ENCODE measurements at regions not wholly inside any gene's neighbourhood (a gene's known extent, or its start where the extent isn't known, plus 50 kb on each side); places are given as distances from the start of the nearest gene placed in this dataset.

DNA sequence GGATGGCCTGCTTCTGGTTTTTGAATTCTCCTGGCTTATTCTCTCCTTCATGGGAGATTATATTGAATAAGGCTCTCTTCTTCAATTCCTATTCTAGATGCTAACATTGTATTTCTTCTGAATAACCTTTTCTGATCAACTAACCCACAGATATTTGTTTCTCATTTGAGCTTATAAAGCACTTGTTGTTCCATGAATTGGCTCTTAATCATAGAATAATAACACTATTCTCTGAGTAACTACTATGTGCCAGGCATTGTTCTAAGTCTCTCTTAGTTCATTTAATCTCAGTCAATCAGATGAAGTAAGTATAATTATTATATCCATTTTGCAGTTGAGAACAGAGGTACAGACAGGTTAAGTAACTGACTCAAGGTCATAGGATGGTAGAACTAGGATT is 136.3 kb upstream of the MLIP start:
- intact Hi-C loops (cut with micrococcal nuclease): no loop called here

DNA sequence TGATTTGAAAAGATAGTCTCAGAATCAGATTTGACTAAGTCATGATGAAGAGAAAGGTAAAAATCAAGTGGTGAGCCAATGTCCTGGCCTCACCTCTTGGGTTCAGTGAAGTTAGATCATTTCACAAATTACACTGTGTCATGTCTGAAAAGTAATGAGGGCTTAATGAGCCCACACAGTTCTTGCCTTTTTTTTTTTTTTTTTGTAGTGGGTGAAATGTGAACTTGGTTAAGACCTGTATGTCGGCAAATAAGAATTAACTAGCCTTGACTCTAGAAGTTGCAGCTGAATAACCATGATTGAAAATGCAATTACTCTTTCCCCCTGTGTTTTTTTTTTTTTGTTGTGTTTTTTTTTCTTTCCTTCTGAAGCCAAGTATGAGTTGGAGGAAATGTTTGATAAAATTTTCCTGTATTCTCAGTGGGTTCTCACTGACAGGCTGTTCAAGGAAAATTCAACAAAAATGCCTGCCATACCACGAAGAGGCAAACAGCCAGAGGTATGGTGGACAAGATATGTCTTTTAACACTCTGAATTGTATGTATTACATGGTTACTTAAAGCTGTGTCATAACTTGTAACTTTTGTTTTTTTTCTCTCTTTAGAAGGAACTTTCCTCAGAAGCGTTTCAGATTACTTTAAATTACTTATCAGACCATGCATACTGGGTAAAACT is 135.2 kb upstream of the MLIP start:
- intact Hi-C loops (cut with micrococcal nuclease): no loop called here

DNA sequence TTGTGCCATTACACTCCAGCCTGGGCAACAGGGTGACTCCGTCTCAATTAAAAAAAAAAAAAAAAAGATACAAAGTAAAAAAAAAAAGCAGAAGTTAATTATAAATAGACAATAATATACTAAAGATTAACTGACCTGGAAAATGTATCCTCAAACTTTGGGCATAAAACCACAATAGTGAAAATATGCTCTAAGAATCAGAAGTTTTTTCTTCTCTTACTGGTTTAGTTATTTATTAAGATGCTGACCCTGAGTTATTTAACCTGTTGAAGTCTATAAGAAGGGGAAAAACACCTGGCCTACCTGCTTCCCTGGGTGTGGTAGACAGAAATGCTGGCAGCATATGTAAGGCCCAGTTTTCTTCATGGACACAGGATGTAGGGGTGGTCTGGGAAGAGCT is 133.7 kb upstream of the MLIP start:
- intact Hi-C loops (cut with micrococcal nuclease): no loop called here

DNA sequence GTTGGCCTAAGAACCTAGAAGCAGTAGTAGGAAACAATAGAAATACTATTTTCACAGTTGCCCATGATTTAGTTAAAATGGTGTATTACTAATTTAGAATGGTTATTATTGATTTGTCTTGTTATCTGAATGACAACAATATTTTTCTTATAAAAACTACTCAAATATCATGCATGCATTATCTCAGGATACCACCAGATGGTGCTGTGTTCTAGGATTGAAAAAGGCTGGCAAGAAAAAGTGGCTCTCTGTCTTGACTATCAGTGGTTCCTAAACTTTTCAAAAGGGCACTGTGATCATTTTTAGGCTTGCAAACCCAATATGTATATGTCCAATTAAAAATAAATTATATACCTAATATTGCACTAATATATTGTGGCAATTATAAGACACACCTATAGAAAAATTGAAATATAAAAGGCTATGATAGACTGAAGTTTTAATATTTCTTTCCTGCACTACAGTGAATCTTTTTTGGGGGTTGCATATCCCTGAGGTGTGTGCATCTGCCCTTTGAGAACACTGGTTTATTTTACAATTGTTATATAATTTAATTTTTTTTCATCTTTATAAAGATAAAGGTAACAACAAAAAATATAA is 131.7 kb upstream of the MLIP start:
- intact Hi-C loops (cut with micrococcal nuclease): loop anchor here (10.0 kb wide), 1 partner anchor 1265 kb away; no protein-coding TSS in a partner anchor

DNA sequence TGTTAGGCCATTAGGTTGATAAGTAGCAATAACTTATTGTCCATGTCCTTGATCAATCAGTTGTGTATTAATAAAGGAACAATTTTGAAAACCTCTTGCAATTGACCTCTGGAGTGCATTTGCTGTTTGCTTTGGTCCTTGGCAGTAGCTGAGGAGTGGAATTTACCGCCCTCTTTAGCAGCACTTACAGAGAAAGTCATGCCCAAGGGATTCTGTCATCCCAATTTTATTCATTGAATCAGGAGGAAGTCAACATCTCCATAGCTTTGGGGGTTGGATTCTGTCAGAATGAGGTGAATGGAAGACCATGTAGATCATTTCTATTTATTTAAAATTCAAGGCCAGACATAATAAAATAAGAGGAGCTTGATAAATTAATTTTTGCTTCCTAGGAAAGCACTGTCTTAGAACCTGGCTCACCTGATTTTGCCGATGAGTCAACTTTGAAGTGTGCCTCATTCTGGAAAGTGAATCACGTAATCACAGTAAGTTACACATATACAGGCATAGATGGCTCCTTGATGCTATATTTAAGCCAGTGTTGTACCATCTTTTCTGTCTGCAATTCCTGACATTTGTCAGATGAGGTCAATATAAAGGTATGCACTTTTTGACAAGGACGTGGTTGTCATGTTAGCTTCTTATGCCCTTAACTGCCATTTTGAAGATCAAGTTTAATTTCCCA is 128.7 kb upstream of the MLIP start:
- intact Hi-C loops (cut with micrococcal nuclease): loop anchor here (10.0 kb wide), 1 partner anchor 1262 kb away; no protein-coding TSS in a partner anchor

DNA sequence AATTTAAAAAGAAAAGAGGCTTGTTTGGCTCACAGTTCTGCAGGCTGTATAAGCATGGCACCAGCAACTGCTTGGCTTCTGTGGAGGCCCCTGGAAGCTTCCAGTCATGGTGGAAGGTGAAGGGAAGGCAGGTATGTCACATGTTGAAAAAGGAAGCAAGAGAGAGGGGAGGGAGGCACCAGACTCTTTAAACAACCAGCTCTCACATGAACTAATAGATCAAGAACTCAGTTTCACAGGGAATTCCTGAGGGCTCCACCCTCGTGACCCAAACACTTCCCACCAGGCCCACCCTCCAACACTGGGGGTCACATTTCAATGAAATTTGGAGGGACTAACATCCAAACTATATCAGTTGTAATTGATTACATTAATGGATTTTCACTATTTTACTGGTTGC is 127.9 kb upstream of the MLIP start:
- intact Hi-C loops (cut with micrococcal nuclease): loop anchor here (10.0 kb wide), 1 partner anchor 1262 kb away; no protein-coding TSS in a partner anchor

DNA sequence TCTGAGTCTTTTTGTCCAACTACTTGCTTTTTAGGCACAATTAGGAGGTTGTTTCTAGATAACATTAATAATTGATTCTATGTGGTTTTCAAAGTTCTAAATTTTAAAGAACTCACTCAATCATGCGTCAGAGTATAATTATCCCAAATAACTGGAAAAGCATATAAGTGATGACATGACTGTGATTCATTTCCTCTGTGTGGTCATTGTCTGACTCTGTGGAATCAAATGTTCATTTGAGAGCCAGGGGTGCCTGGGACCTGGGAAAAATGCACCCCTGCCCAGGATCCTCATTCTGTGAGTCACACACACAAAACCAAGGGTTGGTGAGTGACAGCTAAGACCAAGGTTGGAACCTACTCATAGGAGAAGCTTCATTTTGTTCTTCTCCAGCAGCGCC is 127.1 kb upstream of the MLIP start:
- intact Hi-C loops (cut with micrococcal nuclease): loop anchor here (10.0 kb wide), 1 partner anchor 1261 kb away; no protein-coding TSS in a partner anchor

DNA sequence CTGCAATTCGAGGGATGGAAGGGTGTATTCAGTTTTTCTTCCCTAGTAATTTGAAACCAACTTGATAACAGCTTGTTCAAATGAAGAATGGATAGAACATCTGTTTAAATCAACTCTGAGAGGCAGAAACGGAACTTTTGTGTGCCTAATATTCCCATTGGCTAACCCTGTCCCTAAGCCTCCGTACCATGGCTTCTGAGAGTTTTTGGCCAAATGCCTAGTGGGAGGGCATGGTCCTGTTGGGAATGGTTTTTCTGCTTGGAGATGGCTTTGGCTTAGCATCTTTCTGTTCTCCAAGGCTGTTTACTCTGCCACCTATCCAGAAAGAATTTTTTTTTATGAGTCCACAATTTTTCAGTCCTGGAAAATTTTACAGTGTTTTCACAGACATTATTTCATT is 126.7 kb upstream of the MLIP start:
- intact Hi-C loops (cut with micrococcal nuclease): loop anchor here (10.0 kb wide), 1 partner anchor 1260 kb away; no protein-coding TSS in a partner anchor

DNA sequence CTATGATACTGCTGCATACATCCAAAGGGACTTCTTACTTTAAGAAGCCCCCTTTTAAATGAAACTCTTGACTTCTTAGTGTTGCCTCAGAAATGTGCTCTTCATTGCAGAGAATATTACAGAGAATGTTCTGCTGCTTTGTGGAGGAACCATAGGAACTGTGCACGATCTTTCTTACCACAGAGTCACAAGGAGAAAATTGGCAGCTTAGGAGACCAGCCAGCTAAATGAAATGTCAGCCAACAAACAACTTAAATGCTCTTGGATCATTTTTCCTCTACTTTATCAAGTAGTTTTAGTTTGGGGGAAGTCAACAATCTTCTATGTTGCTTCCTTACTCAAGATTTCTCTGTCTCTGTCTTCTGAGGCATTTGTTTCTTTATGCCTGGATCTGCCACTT is 125.9 kb upstream of the MLIP start:
- intact Hi-C loops (cut with micrococcal nuclease): loop anchor here (5.0 to 10.0 kb wide), 4 partner anchors 282 to 1259 kb away; no protein-coding TSS in a partner anchor

DNA sequence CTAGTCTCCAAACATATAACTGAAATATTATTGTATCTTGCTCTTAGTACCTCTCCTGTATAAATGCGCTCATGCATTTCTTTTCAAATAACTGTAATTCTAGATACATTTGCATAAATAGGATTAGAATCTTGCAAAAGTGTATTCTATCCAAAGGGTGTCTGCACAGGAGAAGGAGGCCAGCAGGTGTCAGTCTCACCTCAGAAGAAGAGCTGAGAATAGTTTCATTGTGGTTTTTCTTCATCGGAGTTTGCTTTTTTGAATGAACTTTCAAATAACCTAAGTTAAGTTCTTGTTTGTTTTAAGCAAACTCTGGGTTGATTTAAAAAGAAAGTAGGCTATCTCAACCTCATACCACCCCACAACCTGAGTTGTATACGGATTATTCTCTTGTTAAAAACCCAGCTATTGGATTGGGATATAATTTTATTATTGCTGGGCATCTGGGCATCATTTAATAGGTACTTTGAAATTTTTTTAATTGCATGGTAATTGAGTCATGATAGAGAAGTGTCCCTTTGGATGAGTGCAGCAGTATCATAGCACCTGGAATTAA is 125.0 kb upstream of the MLIP start:
- intact Hi-C loops (cut with micrococcal nuclease): loop anchor here (5.0 to 10.0 kb wide), 4 partner anchors 281 to 1259 kb away; no protein-coding TSS in a partner anchor

DNA sequence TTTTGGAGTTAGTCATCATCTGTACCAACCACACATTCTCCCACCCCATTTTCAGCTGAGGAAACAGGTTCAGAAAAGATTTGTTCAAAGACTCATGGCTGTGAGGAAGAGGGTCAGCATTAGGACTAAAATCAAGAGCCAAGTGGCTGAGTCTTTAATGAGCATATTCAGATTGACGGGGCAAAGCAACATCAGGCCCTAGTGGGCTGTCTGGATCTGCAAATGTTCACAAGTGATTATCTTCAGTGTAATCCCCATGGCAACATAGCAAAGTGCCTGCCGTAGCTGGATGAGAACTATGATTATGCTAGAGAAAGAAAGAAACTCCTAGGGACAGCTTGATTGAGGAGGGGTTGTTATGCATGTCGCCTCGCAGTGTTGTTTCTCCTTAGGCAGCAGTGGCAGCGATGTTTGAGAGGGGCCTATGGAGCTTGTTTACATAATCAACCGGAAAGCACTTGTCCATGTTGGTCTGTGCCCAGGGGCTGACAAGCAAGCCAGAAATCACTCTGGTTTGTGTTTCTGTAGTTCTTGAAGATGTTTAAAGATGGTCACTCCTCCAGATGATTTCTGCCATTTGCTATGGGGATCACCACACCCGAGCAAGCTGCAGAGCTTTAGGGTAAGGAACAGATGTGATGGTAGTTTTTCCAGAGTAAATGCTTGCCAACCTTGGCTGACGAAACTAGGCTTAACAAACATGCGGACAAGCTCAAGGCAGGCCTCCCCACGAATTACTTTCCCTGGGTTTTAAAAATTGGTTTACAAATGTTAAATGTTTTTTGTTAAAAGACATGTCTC is 124.3 kb upstream of the MLIP start:
- intact Hi-C loops (cut with micrococcal nuclease): loop anchor here (5.0 to 10.0 kb wide), 4 partner anchors 280 to 1258 kb away; no protein-coding TSS in a partner anchor

DNA sequence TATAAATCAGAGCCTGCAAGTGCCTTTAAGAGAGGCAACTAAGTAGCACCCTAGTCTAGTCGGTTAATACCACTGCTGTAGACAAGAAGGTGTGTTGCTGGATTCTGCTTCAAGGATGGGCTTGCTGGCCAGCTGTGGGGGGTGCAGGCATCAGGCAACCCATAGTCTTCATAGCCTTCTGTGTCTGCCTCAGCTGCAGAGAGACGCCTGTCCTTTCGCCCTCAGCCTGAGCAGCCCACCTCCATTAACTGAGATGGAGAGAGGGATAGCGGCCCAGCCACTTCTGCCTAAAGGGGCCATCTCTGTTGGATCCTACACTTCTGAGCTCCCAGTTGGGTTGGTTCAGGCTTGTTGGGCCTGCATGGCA is 123.7 kb upstream of the MLIP start:
- intact Hi-C loops (cut with micrococcal nuclease): loop anchor here (5.0 to 10.0 kb wide), 4 partner anchors 280 to 1257 kb away; no protein-coding TSS in a partner anchor

DNA sequence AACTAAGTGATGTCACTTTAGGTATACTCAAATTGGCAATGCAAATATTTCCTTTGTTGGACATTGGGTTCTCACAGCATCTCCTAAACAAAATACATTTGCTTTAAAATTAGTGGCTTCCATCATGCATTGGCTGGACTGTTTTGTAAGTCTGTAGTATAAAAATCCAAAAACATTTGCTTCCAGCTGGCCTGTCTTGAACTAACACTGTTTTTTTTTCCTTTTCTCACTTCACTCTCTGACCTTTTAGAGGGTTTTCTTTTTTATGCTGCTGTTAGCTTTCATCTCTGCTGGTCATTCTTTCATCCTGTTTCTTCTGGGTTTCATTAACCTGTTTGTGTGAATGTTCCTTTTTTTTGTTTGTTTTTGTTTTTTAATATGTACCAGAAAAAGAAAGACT is 121.7 kb upstream of the MLIP start:
- intact Hi-C loops (cut with micrococcal nuclease): loop anchor here (5.0 to 10.0 kb wide), 4 partner anchors 278 to 1255 kb away; no protein-coding TSS in a partner anchor

DNA sequence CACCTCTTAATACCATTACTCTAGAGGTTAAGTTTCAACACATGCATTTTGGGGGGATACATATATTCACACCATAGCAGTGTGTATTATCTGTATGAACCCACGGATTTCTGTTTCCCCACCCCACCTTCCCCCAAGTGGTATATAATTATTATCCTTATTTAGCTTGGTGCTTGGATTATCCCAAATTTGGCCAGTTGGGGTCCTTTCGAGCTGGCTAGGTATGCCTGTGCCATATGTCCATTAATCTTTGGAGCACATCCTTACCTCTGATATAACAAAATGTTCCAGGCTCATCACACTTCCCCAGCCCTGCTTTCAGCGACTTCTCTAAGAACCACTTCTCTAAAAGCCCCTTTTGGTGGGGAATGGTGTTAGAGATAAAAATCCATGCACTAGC is 118.7 kb upstream of the MLIP start:
- intact Hi-C loops (cut with micrococcal nuclease): no loop called here

DNA sequence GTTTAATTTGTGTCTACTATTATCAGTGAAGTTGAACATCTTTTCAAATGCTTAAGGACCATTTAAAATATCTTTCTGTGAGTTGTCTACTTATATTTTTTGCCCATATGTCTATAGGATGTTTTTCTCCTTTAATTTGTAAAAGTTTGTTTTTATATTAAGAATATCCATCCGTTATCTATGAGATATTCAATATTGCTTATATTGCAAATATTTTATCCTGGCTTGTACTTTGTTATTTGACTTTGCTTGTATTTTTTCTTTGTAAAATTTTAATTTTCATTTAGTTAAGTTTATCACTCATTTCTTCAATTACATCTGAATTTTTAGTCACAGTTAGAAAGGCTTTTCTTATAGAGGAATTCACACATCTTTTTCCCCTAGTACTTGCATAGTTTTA is 117.0 kb upstream of the MLIP start:
- intact Hi-C loops (cut with micrococcal nuclease): no loop called here

DNA sequence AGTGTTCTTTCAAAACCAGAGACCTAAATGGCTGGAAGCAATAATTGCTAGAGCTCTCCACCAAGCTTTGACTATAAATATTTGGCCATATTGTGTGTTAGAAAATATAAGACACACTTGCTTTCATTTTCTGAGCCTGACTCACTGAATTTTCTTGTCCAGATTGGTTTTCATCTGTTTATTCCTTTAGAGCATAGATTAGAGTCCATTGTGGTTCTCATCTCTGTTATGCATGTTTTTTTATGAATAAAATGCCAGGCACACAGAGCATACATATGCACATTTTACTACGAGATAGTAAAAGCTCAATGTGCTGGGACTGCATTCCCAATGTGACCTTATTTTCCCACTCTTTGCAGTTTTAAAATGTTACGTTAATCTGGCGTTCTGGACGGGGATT is 115.3 kb upstream of the MLIP start:
- intact Hi-C loops (cut with micrococcal nuclease): no loop called here

DNA sequence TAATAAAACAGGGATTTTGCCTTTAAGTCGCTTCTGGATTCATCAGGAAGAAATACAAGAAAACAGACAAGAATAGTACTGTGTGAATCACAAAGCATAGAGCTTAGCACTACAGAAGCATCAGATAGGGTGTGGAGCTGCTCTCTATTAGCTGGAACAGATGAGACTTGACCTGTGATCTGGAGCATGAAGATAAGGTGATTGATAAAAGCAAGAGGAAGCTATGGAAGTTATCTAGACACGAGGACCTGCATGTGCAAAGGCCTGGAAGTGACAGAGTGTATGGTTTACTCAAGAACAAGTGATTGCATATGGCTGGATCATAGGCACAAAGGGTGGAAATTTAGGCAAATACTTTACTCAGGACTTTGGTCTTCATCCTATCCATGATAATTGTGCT is 112.9 kb upstream of the MLIP start:
- intact Hi-C loops (cut with micrococcal nuclease): no loop called here

DNA sequence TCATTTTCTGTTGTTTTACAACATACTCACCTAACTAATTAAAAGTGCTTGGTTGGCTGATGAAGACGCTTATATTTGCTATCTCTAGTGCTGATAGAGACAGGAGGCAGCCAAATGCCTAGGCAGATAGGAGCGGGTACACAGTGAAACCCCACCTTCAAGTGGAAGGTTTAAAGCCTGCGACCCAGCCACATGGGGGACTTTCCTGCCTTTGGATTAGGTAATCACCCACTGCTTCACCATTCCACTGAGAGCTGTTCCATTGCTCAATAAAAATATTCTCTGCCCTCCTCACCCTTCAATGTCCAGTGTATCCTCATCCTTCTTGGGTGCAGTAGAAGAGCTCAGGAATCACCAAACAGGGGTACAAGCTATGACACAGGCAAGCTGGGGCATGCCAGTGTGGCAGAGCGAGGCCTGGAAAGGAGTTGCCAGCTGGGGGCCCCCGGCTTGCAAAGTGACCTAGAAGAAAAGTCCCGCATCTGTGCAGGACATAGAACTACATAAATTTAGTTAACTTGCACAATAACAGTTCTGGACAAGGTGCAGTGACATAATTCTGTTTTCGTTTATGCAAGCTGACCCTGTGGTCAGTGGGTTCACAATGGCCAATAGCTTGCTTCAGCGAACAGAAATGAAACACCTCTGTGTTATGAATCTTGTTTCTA is 112.0 kb upstream of the MLIP start:
- intact Hi-C loops (cut with micrococcal nuclease): no loop called here

DNA sequence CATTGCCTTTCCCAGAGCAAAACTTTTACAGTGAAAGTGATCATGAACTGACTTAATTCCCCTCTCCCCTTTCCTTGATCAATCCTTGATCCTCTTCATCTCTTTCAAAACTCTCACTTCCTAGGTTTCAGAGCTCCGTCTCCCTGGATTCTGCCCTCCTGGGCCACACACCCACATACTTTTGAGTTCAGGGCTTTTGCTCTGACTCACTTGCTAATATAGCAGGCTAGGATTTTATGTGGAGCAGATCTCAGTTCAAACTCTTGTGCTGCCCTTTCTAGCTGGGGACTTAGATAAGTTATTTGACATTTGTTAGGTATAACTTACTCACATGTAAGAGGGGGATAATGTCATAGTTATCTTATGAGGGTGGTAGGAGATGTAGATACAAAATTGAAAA is 109.1 kb upstream of the MLIP start:
- intact Hi-C loops (cut with micrococcal nuclease): no loop called here

DNA sequence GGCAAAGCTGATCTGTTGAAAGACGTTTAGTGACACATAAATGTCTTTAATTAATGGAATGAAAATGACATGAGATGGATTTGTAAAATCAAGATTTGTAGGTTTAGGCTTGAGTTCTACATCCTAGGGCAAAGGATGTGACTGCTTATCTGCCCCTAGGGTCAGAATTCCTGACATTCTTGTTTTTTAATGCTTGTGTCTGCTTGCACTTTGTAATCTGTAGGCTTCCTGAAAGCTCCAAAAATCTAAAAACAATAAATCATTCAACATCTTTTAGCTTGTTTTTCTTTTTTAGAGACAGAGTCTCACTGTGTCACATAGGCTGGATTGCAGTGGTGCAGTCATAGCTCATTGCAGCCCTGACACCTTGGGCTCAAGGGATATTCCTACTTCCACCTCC is 107.9 kb upstream of the MLIP start:
- intact Hi-C loops (cut with micrococcal nuclease): no loop called here

All from T-helper 1 cell treated with Interleukin-12 subunit alpha and Interleukin-12 subunit beta and Interleukin-4 antibody, amounts not matched to agents 30 ng/mL and 1 ng/mL, for 36 hours (primary cell).